Kidney tubule cell (primary cell): ENCODE measurements at regions not wholly inside any gene's neighbourhood (a gene's known extent, or its start where the extent isn't known, plus 50 kb on each side); places are given as distances from the start of the nearest gene placed in this dataset.

Experiments used
- DNase-seq: peaks from one replicate; pipeline ENCODE4 v3.0.0-alpha.2; 2018; ENCODE audit warnings: low spot score

- no peak for DNase-seq
Observed at GRCh38 chr11:27604416-27604815, 95.8 kb downstream of the BDNF start.

- DNase-seq, result no peak
Observed at GRCh38 chr11:27603376-27603990, 96.8 kb downstream of the BDNF start.

GRCh38 chr11:27600656-27601055 is 94.1 kb upstream of the LIN7C start:
- peak; percentile 7 for DNase-seq

- DNase-seq, result peak; percentile 2
Observed at GRCh38 chr11:27599217-27599616, 92.6 kb upstream of the LIN7C start.

- DNase-seq, result no peak
Observed at GRCh38 chr11:27596802-27597201, 90.2 kb upstream of the LIN7C start.

- no peak for DNase-seq
Observed at GRCh38 chr11:27596388-27596787, 89.8 kb upstream of the LIN7C start.

- no peak for DNase-seq
Observed at GRCh38 chr11:27592098-27592780, 85.7 kb upstream of the LIN7C start.

- DNase-seq, result no peak
Observed at GRCh38 chr11:27582621-27583020, 76.1 kb upstream of the LIN7C start.

- DNase-seq, result no peak
Observed at GRCh38 chr11:27574342-27574741, 67.8 kb upstream of the LIN7C start.

GRCh38 chr11:27573024-27573423 is 66.5 kb upstream of the LIN7C start:
- DNase-seq, result no peak

GRCh38 chr11:27571154-27571810 is 64.7 kb upstream of the LIN7C start:
- no peak for DNase-seq

- no peak for DNase-seq
Observed at GRCh38 chr11:27570542-27570941, 64.0 kb upstream of the LIN7C start.

GRCh38 chr11:27563641-27564040 is 57.1 kb upstream of the LIN7C start:
- no peak for DNase-seq

- DNase-seq, result peak; percentile 44
Observed at GRCh38 chr11:27563201-27563600, 56.6 kb upstream of the LIN7C start.

- DNase-seq, result no peak
Observed at GRCh38 chr11:27558401-27558800, 51.8 kb upstream of the LIN7C start.

- DNase-seq, result no peak
Observed at GRCh38 chr11:27557226-27557625, 50.7 kb upstream of the LIN7C start.
